ENCODE measurements at regions not wholly inside any gene's neighbourhood (a gene's known extent, or its start where the extent isn't known, plus 50 kb on each side); places are given as distances from the start of the nearest gene placed in this dataset.

DNA sequence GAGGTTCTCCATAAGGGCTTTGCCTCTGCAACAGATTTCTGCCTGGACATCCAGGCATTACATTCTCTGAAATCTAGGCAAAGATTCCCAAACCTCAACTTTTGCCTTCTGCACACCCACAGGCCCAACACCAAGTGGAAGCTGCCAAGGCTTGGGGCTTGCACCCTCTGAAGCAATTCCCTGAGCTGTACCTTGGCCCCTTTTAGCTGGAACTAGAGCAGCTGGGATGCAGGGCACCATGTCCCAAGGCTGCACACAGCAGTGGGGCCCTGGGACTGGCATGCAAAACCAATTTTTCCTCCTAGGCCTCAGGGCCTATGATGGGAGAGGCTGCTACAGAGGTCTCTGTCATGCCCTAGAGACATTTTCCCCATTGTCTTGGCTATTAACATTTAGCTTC is 943.2 kb downstream of the PCDH17 start:
- TF ChIP-seq, protein P1, sequence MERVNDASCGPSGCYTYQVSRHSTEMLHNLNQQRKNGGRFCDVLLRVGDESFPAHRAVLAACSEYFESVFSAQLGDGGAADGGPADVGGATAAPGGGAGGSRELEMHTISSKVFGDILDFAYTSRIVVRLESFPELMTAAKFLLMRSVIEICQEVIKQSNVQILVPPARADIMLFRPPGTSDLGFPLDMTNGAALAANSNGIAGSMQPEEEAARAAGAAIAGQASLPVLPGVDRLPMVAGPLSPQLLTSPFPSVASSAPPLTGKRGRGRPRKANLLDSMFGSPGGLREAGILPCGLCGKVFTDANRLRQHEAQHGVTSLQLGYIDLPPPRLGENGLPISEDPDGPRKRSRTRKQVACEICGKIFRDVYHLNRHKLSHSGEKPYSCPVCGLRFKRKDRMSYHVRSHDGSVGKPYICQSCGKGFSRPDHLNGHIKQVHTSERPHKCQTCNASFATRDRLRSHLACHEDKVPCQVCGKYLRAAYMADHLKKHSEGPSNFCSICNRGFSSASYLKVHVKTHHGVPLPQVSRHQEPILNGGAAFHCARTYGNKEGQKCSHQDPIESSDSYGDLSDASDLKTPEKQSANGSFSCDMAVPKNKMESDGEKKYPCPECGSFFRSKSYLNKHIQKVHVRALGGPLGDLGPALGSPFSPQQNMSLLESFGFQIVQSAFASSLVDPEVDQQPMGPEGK (CRISPR knock-in tag; IDR thresholded peaks at IDR 0.05) = no peak
- TF ChIP-seq HDAC2 (CRISPR knock-in tag; IDR thresholded peaks at IDR 0.05) (no peak), NAIF1 (CRISPR knock-in tag; IDR thresholded peaks at IDR 0.05; ENCODE audit: borderline replicate concordance) (no peak), GABPA (IDR thresholded peaks at IDR 0.05; ENCODE audit: low read depth, low read length) (no peak), GABPA (CRISPR knock-in tag; IDR thresholded peaks at IDR 0.05; ENCODE audit: low read depth) (no peak)

Data from HepG2 (cell line).